ENCODE measurements at regions not wholly inside any gene's neighbourhood (a gene's known extent, or its start where the extent isn't known, plus 50 kb on each side); places are given as distances from the start of the nearest gene placed in this dataset.

DNA sequence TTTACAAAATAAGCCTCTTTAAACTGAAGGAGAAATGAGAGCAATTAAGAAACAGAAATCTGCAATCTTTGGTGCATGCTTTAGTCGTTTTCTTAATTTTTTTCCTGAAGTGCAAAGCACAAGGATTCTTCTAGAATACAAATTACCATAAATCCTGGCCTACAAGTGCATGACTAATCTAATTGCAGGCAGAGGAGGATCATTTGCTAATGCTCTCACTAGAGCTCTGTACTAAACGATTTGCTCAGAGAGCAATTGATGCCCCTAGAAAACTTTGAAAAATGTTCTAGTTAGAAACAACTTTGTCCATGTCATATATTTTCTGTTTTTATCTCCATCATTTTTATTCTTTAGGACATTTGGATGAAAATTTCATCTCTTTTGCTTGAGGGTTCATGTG lies 193.2 kb downstream of the POU4F1 start:
- TF ChIP-seq, protein P1, sequence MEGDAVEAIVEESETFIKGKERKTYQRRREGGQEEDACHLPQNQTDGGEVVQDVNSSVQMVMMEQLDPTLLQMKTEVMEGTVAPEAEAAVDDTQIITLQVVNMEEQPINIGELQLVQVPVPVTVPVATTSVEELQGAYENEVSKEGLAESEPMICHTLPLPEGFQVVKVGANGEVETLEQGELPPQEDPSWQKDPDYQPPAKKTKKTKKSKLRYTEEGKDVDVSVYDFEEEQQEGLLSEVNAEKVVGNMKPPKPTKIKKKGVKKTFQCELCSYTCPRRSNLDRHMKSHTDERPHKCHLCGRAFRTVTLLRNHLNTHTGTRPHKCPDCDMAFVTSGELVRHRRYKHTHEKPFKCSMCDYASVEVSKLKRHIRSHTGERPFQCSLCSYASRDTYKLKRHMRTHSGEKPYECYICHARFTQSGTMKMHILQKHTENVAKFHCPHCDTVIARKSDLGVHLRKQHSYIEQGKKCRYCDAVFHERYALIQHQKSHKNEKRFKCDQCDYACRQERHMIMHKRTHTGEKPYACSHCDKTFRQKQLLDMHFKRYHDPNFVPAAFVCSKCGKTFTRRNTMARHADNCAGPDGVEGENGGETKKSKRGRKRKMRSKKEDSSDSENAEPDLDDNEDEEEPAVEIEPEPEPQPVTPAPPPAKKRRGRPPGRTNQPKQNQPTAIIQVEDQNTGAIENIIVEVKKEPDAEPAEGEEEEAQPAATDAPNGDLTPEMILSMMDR (conservative IDR thresholded peaks at IDR 0.05; ENCODE audit: low read depth, low read length) = no peak
- no peak for TF ChIP-seq EZH2 (IDR thresholded peaks at IDR 0.05; ENCODE audit: borderline replicate concordance, low read depth, low read length, poor library complexity, severe bottlenecking)
